ENCODE measurements at regions not wholly inside any gene's neighbourhood (a gene's known extent, or its start where the extent isn't known, plus 50 kb on each side); places are given as distances from the start of the nearest gene placed in this dataset.

GRCh38 chrX:149992918-149993317 lies 54.6 kb upstream of the EOLA2 start:
- DNase-seq: no peak

GRCh38 chrX:149993989-149994388 lies 55.7 kb upstream of the EOLA2 start:
- DNase-seq: no peak

- no peak for DNase-seq
These were observed 58.2 kb upstream of the EOLA2 start for GRCh38 chrX:149996515-149996914.

GRCh38 chrX:150005027-150005426 lies 66.7 kb upstream of the EOLA2 start:
- DNase-seq: no peak

GRCh38 chrX:150007356-150007755 lies 69.1 kb upstream of the EOLA2 start:
- no peak for DNase-seq

GRCh38 chrX:150012647-150013381 lies 74.5 kb upstream of the EOLA2 start:
- DNase-seq: no peak

- no peak for DNase-seq
These were observed 76.2 kb upstream of the EOLA2 start for GRCh38 chrX:150014525-150014924.

- DNase-seq: no peak
These were observed 79.6 kb upstream of the EOLA2 start for GRCh38 chrX:150017868-150018267.

GRCh38 chrX:150018931-150019361 lies 80.7 kb upstream of the EOLA2 start:
- DNase-seq: no peak

GRCh38 chrX:150028692-150029091 lies 90.4 kb upstream of the EOLA2 start:
- no peak for DNase-seq

GRCh38 chrX:150032742-150033141 lies 94.5 kb upstream of the EOLA2 start:
- no peak for DNase-seq

- DNase-seq: no peak
These were observed 96.5 kb upstream of the EOLA2 start for GRCh38 chrX:150034788-150035187.

- DNase-seq: no peak
These were observed 97.2 kb upstream of the EOLA2 start for GRCh38 chrX:150035531-150035930.

GRCh38 chrX:150036181-150036580 lies 97.9 kb upstream of the EOLA2 start:
- DNase-seq: no peak

- no peak for DNase-seq
These were observed 98.3 kb upstream of the EOLA2 start for GRCh38 chrX:150036641-150037040.

- no peak for DNase-seq
These were observed 98.8 kb upstream of the EOLA2 start for GRCh38 chrX:150037041-150037440.

GRCh38 chrX:150038315-150038714 lies 100.0 kb upstream of the EOLA2 start:
- no peak for DNase-seq

- no peak for DNase-seq
These were observed 100.8 kb upstream of the EOLA2 start for GRCh38 chrX:150038986-150039599.

- no peak for DNase-seq
These were observed 102.9 kb upstream of the EOLA2 start for GRCh38 chrX:150041208-150041607.

- no peak for DNase-seq
These were observed 106.3 kb upstream of the EOLA2 start for GRCh38 chrX:150044556-150044955.

GRCh38 chrX:150047818-150048217 lies 109.5 kb upstream of the EOLA2 start:
- DNase-seq: no peak

- DNase-seq: no peak
These were observed 111.4 kb upstream of the EOLA2 start for GRCh38 chrX:150049647-150050046.

GRCh38 chrX:150050387-150050786 lies 112.1 kb upstream of the EOLA2 start:
- no peak for DNase-seq

- no peak for DNase-seq
These were observed 112.8 kb upstream of the EOLA2 start for GRCh38 chrX:150051096-150051495.

- DNase-seq: no peak
These were observed 113.9 kb upstream of the EOLA2 start for GRCh38 chrX:150052226-150052625.

All from CD4-positive, alpha-beta T cell treated with Interleukin-6 for 4 hours (primary cell).